IMR-90 (cell line): ENCODE measurements at regions not wholly inside any gene's neighbourhood (a gene's known extent, or its start where the extent isn't known, plus 50 kb on each side); places are given as distances from the start of the nearest gene placed in this dataset.

Source experiments
- ATAC-seq: fragments of 200-7000 bp; cut with Tn5 transposase; 2 replicates; pipeline ENCODE4 v1.9.1; 2020; ENCODE audit warnings: low read depth, mild to moderate bottlenecking, moderate library complexity
- BruUV-seq: library from RNA; stranded (reverse); fragments of 400-500 nt; replicated peaks from 2 replicates; lab custom pipeline; 2021; lab: Mats Ljungman, UMichigan
- CTCF ChIA-PET: fragments of 300-600 bp; formaldehyde crosslinking; extraction: SDS; loops from one replicate; lab custom pipeline; 2021; ENCODE audit warnings: antibody characterized with exemption; lab: Yijun Ruan, JAX
- POLR2A ChIA-PET: fragments of 300-600 bp; sonication (Branson Sonifier 250); formaldehyde crosslinking; loops from one replicate; lab custom pipeline; 2022; ENCODE audit warnings: antibody characterized with exemption; ENCODE audit not compliant: unreplicated experiment; lab: Charles Lee
- DNase-seq: peaks from one replicate; pipeline ENCODE4 v3.0.0; 2013
- H2AFZ ChIP-seq: replicated peaks from 2 replicates; pipeline ENCODE3; 2013; ENCODE audit warnings: low read length, mild to moderate bottlenecking; ENCODE audit not compliant: poor library complexity
- H2AK5ac ChIP-seq: 2 replicates; pipeline ENCODE4 v1.6.1; 2013; ENCODE audit warnings: low read depth, low read length, inconsistent platforms
- H2AK9ac ChIP-seq: replicated peaks from 2 replicates; pipeline ENCODE3; 2013; ENCODE audit warnings: mild to moderate bottlenecking, low read depth, low read length, moderate library complexity; ENCODE audit not compliant: poor library complexity
- H2BK120ac ChIP-seq: 2 replicates; pipeline ENCODE4 v1.6.1; 2013; ENCODE audit warnings: low read depth, low read length, inconsistent platforms
- H2BK15ac ChIP-seq: 3 replicates; pipeline ENCODE4 v1.6.1; 2013; ENCODE audit warnings: low read depth, low read length, inconsistent platforms
- H2BK20ac ChIP-seq: 2 replicates; pipeline ENCODE4 v1.6.1; 2013; ENCODE audit warnings: low read depth, mild to moderate bottlenecking, inconsistent platforms, low read length, moderate library complexity
- H2BK5ac ChIP-seq: 2 replicates; pipeline ENCODE4 v1.6.1; 2013; ENCODE audit warnings: mild to moderate bottlenecking, low read depth, low read length, inconsistent platforms; ENCODE audit not compliant: poor library complexity, severe bottlenecking
- H3K14ac ChIP-seq: replicated peaks from 2 replicates; pipeline ENCODE4 v1.6.1; 2013; ENCODE audit warnings: low read depth, low read length, inconsistent platforms
- H3K18ac ChIP-seq: 2 replicates; pipeline ENCODE4 v1.6.1; 2013; ENCODE audit warnings: low read depth, low read length, control low read depth
- H3K23ac ChIP-seq: 2 replicates; pipeline ENCODE4 v1.6.1; 2013; ENCODE audit warnings: low read depth, low read length, inconsistent platforms
- H3K27ac ChIP-seq: 2 replicates; pipeline ENCODE4 v1.5.1; 2013; ENCODE audit warnings: mild to moderate bottlenecking, control low read depth, low read length; ENCODE audit not compliant: insufficient read depth
- H3K27me3 ChIP-seq: 2 replicates; pipeline ENCODE4 v1.6.1; 2013; ENCODE audit warnings: low read length; ENCODE audit not compliant: control insufficient read depth, insufficient read depth
- H3K36me3 ChIP-seq: 2 replicates; pipeline ENCODE4 v1.6.1; 2013; ENCODE audit warnings: low read length, mixed read lengths; ENCODE audit not compliant: control insufficient read depth, insufficient read depth
- H3K4ac ChIP-seq: 2 replicates; pipeline ENCODE4 v1.6.1; 2013; ENCODE audit warnings: low read depth, low read length, inconsistent platforms
- H3K4me1 ChIP-seq: 2 replicates; pipeline ENCODE4 v1.6.1; 2013; ENCODE audit warnings: low read length, mixed read lengths; ENCODE audit not compliant: control insufficient read depth, insufficient read depth
- H3K4me2 ChIP-seq: 2 replicates; pipeline ENCODE4 v1.6.1; 2013; ENCODE audit warnings: low read depth, mild to moderate bottlenecking, control low read depth, low read length, moderate library complexity
- H3K4me3 ChIP-seq: 2 replicates; pipeline ENCODE4 v1.5.1; 2013; ENCODE audit warnings: low read depth, mild to moderate bottlenecking, control low read depth, low read length, moderate library complexity; ENCODE audit not compliant: insufficient read depth
- H3K56ac ChIP-seq: 2 replicates; pipeline ENCODE4 v1.6.1; 2013; ENCODE audit warnings: low read length, inconsistent platforms; ENCODE audit not compliant: insufficient read depth; ENCODE audit errors: extremely low read depth
- H3K79me1 ChIP-seq, 2 experiments: 2 replicates each; pipeline ENCODE4 v1.6.1; 2013; ENCODE audit warnings: low read length in 2 of 2, inconsistent platforms in 1 of 2, low read depth in 1 of 2
- H3K9ac ChIP-seq: 2 replicates; pipeline ENCODE4 v1.6.1; 2013; ENCODE audit warnings: low read depth, low read length, control low read depth
- H3K9me1 ChIP-seq: 2 replicates; pipeline ENCODE4 v1.6.1; 2013; ENCODE audit warnings: low read length, inconsistent platforms; ENCODE audit not compliant: insufficient read depth
- H3K9me3 ChIP-seq: 2 replicates; pipeline ENCODE4 v1.6.1; 2013; ENCODE audit warnings: low read length; ENCODE audit not compliant: control insufficient read depth, insufficient read depth
- H4K20me1 ChIP-seq: 2 replicates; pipeline ENCODE4 v1.6.1; 2013; ENCODE audit warnings: low read length, inconsistent platforms; ENCODE audit not compliant: insufficient read depth
- H4K5ac ChIP-seq: 2 replicates; pipeline ENCODE4 v1.6.1; 2013; ENCODE audit warnings: mild to moderate bottlenecking, low read depth, low read length, control low read depth
- H4K8ac ChIP-seq, 2 experiments: 2 replicates each; pipeline ENCODE4 v1.6.1; 2013; ENCODE audit warnings: low read depth in 2 of 2, low read length in 2 of 2, control low read depth in 1 of 2, inconsistent platforms in 1 of 2
- H4K91ac ChIP-seq: 2 replicates; pipeline ENCODE4 v1.6.1; 2013; ENCODE audit warnings: low read depth, low read length, inconsistent platforms; ENCODE audit not compliant: insufficient read depth
- CEBPB ChIP-seq: IDR thresholded peaks from 2 replicates; pipeline ENCODE4 v1.6.1; 2012; ENCODE audit warnings: low read depth, low read length, improper control_type of control experiment
- CHD1 ChIP-seq: IDR thresholded peaks from 2 replicates; pipeline ENCODE4 v1.6.1; 2012; ENCODE audit warnings: low read depth, low read length, improper control_type of control experiment
- CTCF ChIP-seq: conservative IDR thresholded peaks from 2 replicates; pipeline ENCODE4 v1.5.1; 2012; ENCODE audit warnings: mild to moderate bottlenecking, low read depth, low read length, improper control_type of control experiment
- FOS ChIP-seq: fragments of 150-350 bp; IDR thresholded peaks from 2 replicates; pipeline ENCODE4 v1.6.1; 2016; ENCODE audit warnings: low read depth, low read length
- MAFK ChIP-seq: IDR thresholded peaks from 2 replicates; pipeline ENCODE4 v1.6.1; 2012; ENCODE audit warnings: low read depth, low read length, improper control_type of control experiment
- MAZ ChIP-seq: IDR thresholded peaks from 2 replicates; pipeline ENCODE4 v1.6.1; 2012; ENCODE audit warnings: low read depth, mild to moderate bottlenecking, low read length, improper control_type of control experiment, moderate library complexity, borderline replicate concordance
- NFE2L2 ChIP-seq: fragments of 150-350 bp; IDR thresholded peaks from 2 replicates; pipeline ENCODE4 v1.6.1; 2016; ENCODE audit warnings: low read depth, mild to moderate bottlenecking, low read length
- POLR2A ChIP-seq: IDR thresholded peaks from 2 replicates; pipeline ENCODE4 v1.6.1; 2012; ENCODE audit warnings: mild to moderate bottlenecking, low read depth, low read length
- RFX5 ChIP-seq: IDR thresholded peaks from 2 replicates; pipeline ENCODE4 v1.8.0; 2012; ENCODE audit warnings: low read depth, mild to moderate bottlenecking, low read length, moderate library complexity
- SMC3 ChIP-seq: fragments of 150-350 bp; IDR thresholded peaks from 2 replicates; pipeline ENCODE4 v1.6.1; 2016; ENCODE audit warnings: low read depth, mild to moderate bottlenecking, antibody characterized with exemption, low read length, moderate library complexity
- WGBS, 2 experiments: methylation state at CpG; one replicate each; pipeline versions ENCODE4 v1.1.5 to v1.1.7; 2013; ENCODE audit warnings: missing lambda C conversion rate in 2 of 2; ENCODE audit not compliant: insufficient read length in 1 of 2; ENCODE audit errors: extremely low coverage in 2 of 2; 5-methylcytosine and 5-hydroxymethylcytosine counted together
- dilution Hi-C: fragments of 300-500 bp; cut with HindIII; formaldehyde crosslinking; loops from one replicate; pipeline ENCODE4 v1.14.3; 2018; ENCODE audit warnings: low sequenced_read_pairs; ENCODE audit not compliant: unreplicated experiment
- in situ Hi-C: fragments of 300-500 bp; cut with MboI; formaldehyde crosslinking; loops from 3 replicates; pipeline ENCODE4 v1.14.3; 2019; ENCODE audit warnings: low sequenced_read_pairs, inconsistent platforms, mixed read lengths
- intact Hi-C: fragments of 100-400 bp; cut with micrococcal nuclease; formaldehyde crosslinking; loops from 2 replicates; pipeline ENCODE4 v1.10.0; 2022
- TF ChIP-seq, protein P1 (sequence below): fragments of 150-350 bp; IDR thresholded peaks from 2 replicates; pipeline ENCODE4 v1.6.1; 2017; ENCODE audit warnings: mild to moderate bottlenecking, antibody characterized with exemption, low read length, low read depth

DNA sequence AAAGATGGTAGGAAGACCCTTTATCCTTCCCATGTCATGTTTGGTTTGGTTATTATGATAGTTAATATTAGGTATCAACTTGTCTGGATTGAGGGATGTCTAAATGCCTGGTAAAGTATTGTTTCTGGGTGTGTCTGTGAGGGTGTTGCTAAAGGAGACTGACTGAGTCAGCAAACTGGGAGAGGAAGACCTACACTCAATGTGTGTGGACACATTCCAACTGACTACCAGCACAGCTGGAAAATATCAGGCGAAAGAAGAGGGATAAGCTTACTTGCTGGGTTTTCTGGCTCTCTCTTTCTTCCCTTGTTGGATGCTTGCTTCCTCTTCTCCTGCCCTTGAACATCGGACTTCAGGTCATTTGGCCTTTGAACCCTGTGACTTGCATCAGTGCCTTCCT lies 1227.6 kb upstream of the EPHA6 start:
- DNase-seq = no peak
- Histone ChIP-seq H2AK9ac (no peak overlapping the region), H4K8ac (no peak overlapping the region), H2BK20ac (no peak overlapping the region), H3K23ac (no peak overlapping the region), H4K5ac (no peak overlapping the region), H3K4me2 (no peak overlapping the region), H3K9me1 (no peaks in the 10 kb centered on the region), H3K79me1 (no peaks in the 10 kb centered on the region), H3K4me1 (no peaks in the 10 kb centered on the region), H3K4ac (no peak overlapping the region), H3K18ac (no peak overlapping the region), H3K27me3 (no peaks in the 10 kb centered on the region), H3K56ac (no peak overlapping the region), H4K20me1 (no peaks in the 10 kb centered on the region), H2AK5ac (no peak overlapping the region), H2BK15ac (no peak overlapping the region), H2AFZ (no peak overlapping the region), H2BK5ac (no peak overlapping the region), H4K91ac (no peak overlapping the region), H2BK120ac (no peak overlapping the region), H3K9ac (no peak overlapping the region), H3K27ac (no peak overlapping the region), H3K36me3 (no peaks in the 10 kb centered on the region), H3K14ac (no peak overlapping the region), H3K9me3 (peaks cover 9% of the 10 kb centered on the region), H3K4me3 (no peak overlapping the region)
- dilution Hi-C loops (no loop called here), in situ Hi-C loops (no loop called here), intact Hi-C loops (no loop called here)
- ChIA-PET CTCF (no interaction called here), POLR2A (no interaction called here)
- 20% methylated on average over 1 of the region's 2 CpGs; no CpG with 5 or more reads in 1 of the 2 experiments for WGBS, 2 experiments
- no peak for ATAC-seq
- BruUV-seq = no TSS peak
- TF ChIP-seq, protein P1, sequence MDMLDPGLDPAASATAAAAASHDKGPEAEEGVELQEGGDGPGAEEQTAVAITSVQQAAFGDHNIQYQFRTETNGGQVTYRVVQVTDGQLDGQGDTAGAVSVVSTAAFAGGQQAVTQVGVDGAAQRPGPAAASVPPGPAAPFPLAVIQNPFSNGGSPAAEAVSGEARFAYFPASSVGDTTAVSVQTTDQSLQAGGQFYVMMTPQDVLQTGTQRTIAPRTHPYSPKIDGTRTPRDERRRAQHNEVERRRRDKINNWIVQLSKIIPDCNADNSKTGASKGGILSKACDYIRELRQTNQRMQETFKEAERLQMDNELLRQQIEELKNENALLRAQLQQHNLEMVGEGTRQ = no peak
- TF ChIP-seq POLR2A (no peak), RFX5 (no peak), CHD1 (no peak), CEBPB (no peak), NFE2L2 (no peak), MAFK (no peak), SMC3 (no peak), FOS (no peak), MAZ (no peak), CTCF (no peak)
